ENCODE measurements at regions not wholly inside any gene's neighbourhood (a gene's known extent, or its start where the extent isn't known, plus 50 kb on each side); places are given as distances from the start of the nearest gene placed in this dataset.

DNA sequence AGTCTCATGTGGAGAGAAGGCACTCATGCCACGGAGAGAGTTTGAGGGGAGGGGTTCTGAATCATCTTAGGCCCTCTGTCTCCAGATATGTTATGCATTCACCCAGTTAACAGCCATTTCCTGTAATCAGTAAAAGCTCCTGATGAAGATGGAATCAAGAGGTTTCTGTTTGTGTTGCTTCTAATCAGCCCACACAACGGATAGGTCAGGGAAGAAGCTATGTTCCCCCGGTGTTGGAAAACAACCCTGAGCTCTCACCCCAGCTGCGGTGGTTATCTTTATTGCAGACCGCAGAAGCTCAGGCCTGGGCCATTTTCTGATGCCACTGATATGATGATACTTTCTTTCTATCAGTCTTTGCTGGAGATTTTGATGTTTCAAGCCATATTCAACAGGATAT is 338.5 kb upstream of the ONECUT1 start:
- H3K4me3 ChIP-seq, result no peak overlapping the region
- POLR2A ChIA-PET, result no interaction called here
- H3K27me3 ChIP-seq (ENCODE audit: control insufficient read depth in 2 of 2, insufficient read depth in 2 of 2, low read length in 2 of 2), result no peaks in the 10 kb centered on the region
- H3K9me1 ChIP-seq (ENCODE audit: control insufficient read depth, insufficient read depth, low read length), result no peaks in the 10 kb centered on the region
- no peak overlapping the region for H3K9ac ChIP-seq (ENCODE audit: insufficient read depth in 1 of 2, low read depth in 2 of 2, low read length in 2 of 2)
- ATAC-seq, result no peak
- no peaks in the 10 kb centered on the region for H4K20me1 ChIP-seq (replicated peaks; ENCODE audit: control insufficient read depth, insufficient read depth, low read length)
- TF ChIP-seq PHF21A (IDR thresholded peaks at IDR 0.05; ENCODE audit: borderline replicate concordance, low read depth) (no peak), KDM4B (IDR thresholded peaks at IDR 0.05; ENCODE audit: borderline replicate concordance in 2 of 2, low read depth in 1 of 2) (no peak)
- no peaks in the 10 kb centered on the region for H3K4me1 ChIP-seq (replicated peaks in 1 of 2; ENCODE audit: control insufficient read depth in 2 of 2, insufficient read depth in 2 of 2, low read length in 2 of 2)
- in situ Hi-C loops (cut with MboI), result no loop called here
- no peak overlapping the region for H2AFZ ChIP-seq (ENCODE audit: low read depth, low read length)
- H3K4me2 ChIP-seq (ENCODE audit: insufficient read depth, low read length), result no peak overlapping the region
- CTCF ChIA-PET (ENCODE audit: low intra/inter-chr PET ratio), result no interaction called here
- no peak overlapping the region for H3K27ac ChIP-seq (ENCODE audit: extremely low read depth, low read depth, low read length)
- no TSS peak for BruUV-seq (replicated peaks)
- intact Hi-C loops (cut with micrococcal nuclease), result no loop called here
- H3K79me2 ChIP-seq (ENCODE audit: control insufficient read depth, insufficient read depth, low read length), result no peaks in the 10 kb centered on the region
- 0 out of 2 replicates have a peak, but pooled peaks cover 2% of the 10 kb centered on the region for H3K9me3 ChIP-seq (replicated peaks; ENCODE audit: control insufficient read depth, insufficient read depth, low read depth, low read length)
- H3K36me3 ChIP-seq (ENCODE audit: control insufficient read depth, insufficient read depth, low read length), result no peaks in the 10 kb centered on the region
- WGBS (ENCODE audit: insufficient coverage, low coverage, missing lambda C conversion rate), result 0% methylated on average over 5 of the region's 5 CpGs
- no peak for FAIRE-seq
- DNase-seq (ENCODE audit: extremely low read depth in 1 of 4, low spot score in 3 of 4), result no peak

DNA sequence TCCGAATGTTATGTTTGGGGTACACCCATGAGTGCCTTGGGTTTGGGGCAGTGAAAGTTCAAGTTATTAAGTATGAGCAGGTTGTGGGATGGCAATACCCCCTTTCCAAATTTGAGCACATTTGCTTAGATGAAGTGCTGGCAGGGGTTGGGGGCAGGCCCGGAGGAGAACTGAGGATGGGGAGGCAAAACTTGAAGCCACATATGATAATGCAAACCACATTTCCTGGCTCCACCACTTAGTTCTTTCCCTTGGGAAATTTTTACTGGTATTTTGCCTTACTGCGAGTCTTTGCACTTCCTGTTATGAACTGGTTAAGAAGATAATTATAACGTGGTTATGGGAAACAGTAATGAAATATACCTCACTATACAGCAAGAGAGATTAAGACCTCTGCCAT is 336.0 kb upstream of the ONECUT1 start:
- intact Hi-C loops (cut with micrococcal nuclease) (no loop called here), in situ Hi-C loops (cut with MboI) (no loop called here)
- Histone ChIP-seq H4K20me1 (replicated peaks; ENCODE audit: control insufficient read depth, insufficient read depth, low read length) (no peaks in the 10 kb centered on the region), H3K79me2 (ENCODE audit: control insufficient read depth, insufficient read depth, low read length) (no peaks in the 10 kb centered on the region), H3K9ac (ENCODE audit: insufficient read depth in 1 of 2, low read depth in 2 of 2, low read length in 2 of 2) (no peak overlapping the region), H3K4me3 (no peak overlapping the region), H3K27me3 (ENCODE audit: control insufficient read depth in 2 of 2, insufficient read depth in 2 of 2, low read length in 2 of 2) (no peaks in the 10 kb centered on the region), H3K9me3 (replicated peaks; ENCODE audit: control insufficient read depth, insufficient read depth, low read depth, low read length) (0 out of 2 replicates have a peak, but pooled peaks cover 4% of the 10 kb centered on the region), H3K27ac (ENCODE audit: extremely low read depth, low read depth, low read length) (no peak overlapping the region), H3K36me3 (ENCODE audit: control insufficient read depth, insufficient read depth, low read length) (no peaks in the 10 kb centered on the region), H3K4me1 (replicated peaks in 1 of 2; ENCODE audit: control insufficient read depth in 2 of 2, insufficient read depth in 2 of 2, low read length in 2 of 2) (no peaks in the 10 kb centered on the region), H3K4me2 (ENCODE audit: insufficient read depth, low read length) (no peak overlapping the region), H2AFZ (ENCODE audit: low read depth, low read length) (no peak overlapping the region), H3K9me1 (ENCODE audit: control insufficient read depth, insufficient read depth, low read length) (no peaks in the 10 kb centered on the region)
- FAIRE-seq (no peak), DNase-seq (ENCODE audit: extremely low read depth in 1 of 4, low spot score in 3 of 4) (no peak), ATAC-seq (no peak)
- CTCF ChIA-PET (ENCODE audit: low intra/inter-chr PET ratio), result no interaction called here
- WGBS (ENCODE audit: insufficient coverage, low coverage, missing lambda C conversion rate), result 3% methylated on average over 4 of the region's 4 CpGs
- BruUV-seq (replicated peaks), result no TSS peak
- POLR2A ChIA-PET, result no interaction called here
- TF ChIP-seq FOSL1 (tag; conservative IDR thresholded peaks at IDR 0.05) (no peak), ETS2 (tag; IDR thresholded peaks at IDR 0.05; ENCODE audit: borderline replicate concordance, poor library complexity, severe bottlenecking) (no peak), NFYB (IDR thresholded peaks at IDR 0.05; ENCODE audit: extremely low read depth, insufficient read length) (no peak), RAD51 (IDR thresholded peaks at IDR 0.05; ENCODE audit: borderline replicate concordance, low read depth) (no peak), ZNF12 (CRISPR knock-in tag; IDR thresholded peaks at IDR 0.05) (no peak), TAF9B (IDR thresholded peaks at IDR 0.05; ENCODE audit: partially characterized antibody) (no peak), ZNF584 (CRISPR knock-in tag; IDR thresholded peaks at IDR 0.05; ENCODE audit: low read depth) (no peak)
- TF ChIP-seq, protein P1, sequence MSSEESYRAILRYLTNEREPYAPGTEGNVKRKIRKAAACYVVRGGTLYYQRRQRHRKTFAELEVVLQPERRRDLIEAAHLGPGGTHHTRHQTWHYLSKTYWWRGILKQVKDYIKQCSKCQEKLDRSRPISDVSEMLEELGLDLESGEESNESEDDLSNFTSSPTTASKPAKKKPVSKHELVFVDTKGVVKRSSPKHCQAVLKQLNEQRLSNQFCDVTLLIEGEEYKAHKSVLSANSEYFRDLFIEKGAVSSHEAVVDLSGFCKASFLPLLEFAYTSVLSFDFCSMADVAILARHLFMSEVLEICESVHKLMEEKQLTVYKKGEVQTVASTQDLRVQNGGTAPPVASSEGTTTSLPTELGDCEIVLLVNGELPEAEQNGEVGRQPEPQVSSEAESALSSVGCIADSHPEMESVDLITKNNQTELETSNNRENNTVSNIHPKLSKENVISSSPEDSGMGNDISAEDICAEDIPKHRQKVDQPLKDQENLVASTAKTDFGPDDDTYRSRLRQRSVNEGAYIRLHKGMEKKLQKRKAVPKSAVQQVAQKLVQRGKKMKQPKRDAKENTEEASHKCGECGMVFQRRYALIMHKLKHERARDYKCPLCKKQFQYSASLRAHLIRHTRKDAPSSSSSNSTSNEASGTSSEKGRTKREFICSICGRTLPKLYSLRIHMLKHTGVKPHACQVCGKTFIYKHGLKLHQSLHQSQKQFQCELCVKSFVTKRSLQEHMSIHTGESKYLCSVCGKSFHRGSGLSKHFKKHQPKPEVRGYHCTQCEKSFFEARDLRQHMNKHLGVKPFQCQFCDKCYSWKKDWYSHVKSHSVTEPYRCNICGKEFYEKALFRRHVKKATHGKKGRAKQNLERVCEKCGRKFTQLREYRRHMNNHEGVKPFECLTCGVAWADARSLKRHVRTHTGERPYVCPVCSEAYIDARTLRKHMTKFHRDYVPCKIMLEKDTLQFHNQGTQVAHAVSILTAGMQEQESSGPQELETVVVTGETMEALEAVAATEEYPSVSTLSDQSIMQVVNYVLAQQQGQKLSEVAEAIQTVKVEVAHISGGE (CRISPR knock-in tag; IDR thresholded peaks at IDR 0.05), result no peak
- TF ChIP-seq, protein P2, sequence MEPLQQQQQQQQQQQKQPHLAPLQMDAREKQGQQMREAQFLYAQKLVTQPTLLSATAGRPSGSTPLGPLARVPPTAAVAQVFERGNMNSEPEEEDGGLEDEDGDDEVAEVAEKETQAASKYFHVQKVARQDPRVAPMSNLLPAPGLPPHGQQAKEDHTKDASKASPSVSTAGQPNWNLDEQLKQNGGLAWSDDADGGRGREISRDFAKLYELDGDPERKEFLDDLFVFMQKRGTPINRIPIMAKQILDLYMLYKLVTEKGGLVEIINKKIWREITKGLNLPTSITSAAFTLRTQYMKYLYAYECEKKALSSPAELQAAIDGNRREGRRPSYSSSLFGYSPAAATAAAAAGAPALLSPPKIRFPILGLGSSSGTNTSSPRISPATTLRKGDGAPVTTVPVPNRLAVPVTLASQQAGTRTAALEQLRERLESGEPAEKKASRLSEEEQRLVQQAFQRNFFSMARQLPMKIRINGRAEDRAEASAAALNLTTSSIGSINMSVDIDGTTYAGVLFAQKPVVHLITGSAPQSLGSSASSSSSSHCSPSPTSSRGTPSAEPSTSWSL (CRISPR knock-in tag; IDR thresholded peaks at IDR 0.05; ENCODE audit: borderline replicate concordance), result no peak
